Right lobe of liver (tissue), 6 donors: ENCODE measurements at regions not wholly inside any gene's neighbourhood (a gene's known extent, or its start where the extent isn't known, plus 50 kb on each side); places are given as distances from the start of the nearest gene placed in this dataset.

Experiments used
- ATAC-seq, 4 donors: fragments of 200-7000 bp; cut with Tn5 transposase; one replicate each; pipeline ENCODE4 v1.9.1; 2020; ENCODE audit warnings: mild to moderate bottlenecking in 4 of 4, moderate library complexity in 4 of 4
- DNase-seq, 3 donors: peaks; one replicate each; pipeline ENCODE4 v3.0.0-alpha.2; 2020
- H3K27ac ChIP-seq, 3 donors: fragments of 200-600 bp; one replicate each; pipeline ENCODE4 v1.8.0; 2022
- H3K27me3 ChIP-seq, 2 donors: fragments of 200-600 bp; one replicate each; pipeline ENCODE4 v1.8.0; 2022
- H3K36me3 ChIP-seq, 4 donors: fragments of 200-600 bp; sonication (generic) in 1 of 4; one replicate each; pipeline versions ENCODE4 v1.5.1 to v1.8.0; 2017 to 2022; ENCODE audit warnings: control low read depth in 1 of 4
- H3K4me1 ChIP-seq, 4 donors: fragments of 200-600 bp; sonication (generic) in 1 of 4; one replicate each; pipeline versions ENCODE4 v1.5.1 to v1.8.0; 2017 to 2022; ENCODE audit warnings: control low read depth in 1 of 4
- H3K4me3 ChIP-seq, 3 donors: fragments of 200-600 bp; one replicate each; pipeline ENCODE4 v1.8.0; 2022
- H3K9me3 ChIP-seq, 4 donors: fragments of 200-600 bp; sonication (generic) in 1 of 4; one replicate each; pipeline versions ENCODE4 v1.5.1 to v1.8.0; 2017 to 2022; ENCODE audit warnings: control low read depth in 1 of 4
- POLR2A ChIP-seq: fragments of 450-650 bp; IDR thresholded peaks from one replicate; pipeline ENCODE4 v1.6.1; 2017; ENCODE audit warnings: antibody characterized with exemption, mild to moderate bottlenecking
- WGBS: methylation state at CpG from one replicate; pipeline ENCODE4 v1.1.6; 2018; ENCODE audit warnings: low coverage, low lambda C conversion rate; ENCODE audit not compliant: insufficient coverage; ENCODE audit errors: missing lambda C conversion rate; 5-methylcytosine and 5-hydroxymethylcytosine counted together
- intact Hi-C, 2 donors: fragments of 100-400 bp; cut with DNase I; formaldehyde crosslinking; loops; one replicate each; pipeline versions ENCODE4 v1.11.2 to v1.14.1; 2022
- TF ChIP-seq, protein P1 (sequence below), 4 donors: fragments of 200-600 bp in 3 of 4; fragments of 450-650 bp in 1 of 4; IDR thresholded peaks; one replicate each; pipeline versions ENCODE4 v1.5.1 to v1.8.0; 2016 to 2022; ENCODE audit warnings: antibody characterized with exemption in 4 of 4, mild to moderate bottlenecking in 2 of 4
- donor health status: DM: no; HTN: yes; CAD: no.
- donor health status: DM: no; HTN: no; CAD: no.
- donor health status: DM: no; HTN: no; CAD: no.
- donor health status: DM: no; HTN: yes; CAD: no.
- donor health status: DM: no; HTN: yes; CAD: no.

DNA sequence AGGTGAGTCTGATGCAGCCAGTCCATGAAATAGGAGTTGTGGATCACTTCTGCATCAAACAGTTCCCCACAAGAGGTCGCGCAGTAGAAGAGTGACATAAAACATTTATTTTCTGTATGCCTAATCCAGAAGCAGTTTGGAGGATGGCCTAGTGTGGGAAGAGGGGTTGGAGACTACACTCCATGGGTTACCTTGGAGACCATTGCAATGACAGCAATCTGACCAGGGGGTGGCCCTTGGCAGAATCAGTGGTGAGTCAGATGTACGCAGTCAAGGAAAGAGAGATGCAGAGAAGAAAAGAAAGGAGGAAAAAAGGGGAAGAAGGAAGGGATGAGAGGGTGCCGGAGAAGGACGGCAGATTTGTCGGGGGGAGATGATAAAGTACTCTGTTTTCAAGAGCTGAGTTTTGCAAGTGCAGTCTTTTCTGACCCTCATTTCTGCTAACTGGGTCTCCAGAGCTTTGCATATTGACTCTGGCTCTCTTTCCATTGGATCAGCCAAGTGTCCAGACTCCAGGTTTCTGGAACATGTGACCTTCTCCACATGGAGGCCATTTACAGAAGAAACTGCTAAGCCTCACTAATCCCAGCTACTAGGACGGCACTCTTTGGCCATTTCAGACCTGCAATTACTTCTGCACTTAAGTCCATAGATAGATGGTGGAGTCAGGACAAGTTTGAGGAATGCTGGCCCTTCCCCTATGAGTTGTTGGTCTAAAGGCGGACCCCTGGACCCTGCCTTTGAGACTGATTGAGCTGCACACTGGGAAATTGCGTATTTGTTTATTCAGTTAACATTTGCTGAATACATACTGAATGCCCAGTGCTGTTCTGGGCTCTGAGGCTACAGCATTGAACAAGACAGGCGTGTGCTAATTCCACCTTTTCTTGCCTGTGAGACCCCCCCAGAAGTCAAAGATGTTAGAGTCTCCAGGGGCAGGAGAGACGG is 424.2 kb downstream of the BCL11B start:
- H3K4me1 ChIP-seq, result no peaks in the 10 kb centered on the region
- DNase-seq (no peak), ATAC-seq (no peak)
- H3K4me3 ChIP-seq, result no peak overlapping the region
- no peaks in the 10 kb centered on the region for H3K9me3 ChIP-seq
- no peaks in the 10 kb centered on the region for H3K36me3 ChIP-seq
- H3K27me3 ChIP-seq, result no peaks in the 10 kb centered on the region
- intact Hi-C loops, result no loop called here
- 50% methylated on average over 10 of the region's 11 CpGs for WGBS
- TF ChIP-seq POLR2A, result no peak
- H3K27ac ChIP-seq, result no peak overlapping the region

DNA sequence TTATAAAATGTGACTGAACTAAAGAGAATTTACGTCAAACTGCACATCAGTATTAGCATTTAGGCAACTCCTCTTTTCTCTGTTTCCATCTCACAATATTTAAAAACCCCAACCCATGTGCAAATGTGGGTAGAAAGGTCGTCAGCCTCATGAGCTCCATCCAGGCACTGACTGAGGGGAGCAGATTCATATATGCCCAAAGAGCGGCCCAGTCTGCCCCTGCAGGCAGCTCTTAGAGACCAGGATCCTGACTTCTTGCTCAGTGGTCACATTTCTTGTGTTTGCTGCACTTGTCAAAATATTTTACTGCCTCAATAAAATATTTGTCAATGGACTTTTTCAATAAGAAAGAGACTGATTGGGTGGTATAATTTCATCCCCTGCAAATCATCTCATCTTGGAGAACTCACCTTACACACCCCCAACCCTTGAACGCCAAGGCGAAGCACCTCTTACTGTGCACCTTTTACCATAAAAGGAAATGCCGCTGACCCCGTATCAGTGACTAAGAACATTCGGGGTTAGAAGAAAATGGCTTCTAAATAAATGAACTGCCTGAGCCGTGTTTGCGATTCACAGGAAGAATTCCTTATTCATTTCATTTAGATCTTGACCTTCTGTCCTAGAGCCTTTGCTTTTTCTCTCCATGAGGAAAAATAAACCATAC is 418.8 kb downstream of the BCL11B start:
- no peak overlapping the region for H3K27ac ChIP-seq
- H3K27me3 ChIP-seq, result no peaks in the 10 kb centered on the region
- no peak for TF ChIP-seq POLR2A
- TF ChIP-seq, protein P1, sequence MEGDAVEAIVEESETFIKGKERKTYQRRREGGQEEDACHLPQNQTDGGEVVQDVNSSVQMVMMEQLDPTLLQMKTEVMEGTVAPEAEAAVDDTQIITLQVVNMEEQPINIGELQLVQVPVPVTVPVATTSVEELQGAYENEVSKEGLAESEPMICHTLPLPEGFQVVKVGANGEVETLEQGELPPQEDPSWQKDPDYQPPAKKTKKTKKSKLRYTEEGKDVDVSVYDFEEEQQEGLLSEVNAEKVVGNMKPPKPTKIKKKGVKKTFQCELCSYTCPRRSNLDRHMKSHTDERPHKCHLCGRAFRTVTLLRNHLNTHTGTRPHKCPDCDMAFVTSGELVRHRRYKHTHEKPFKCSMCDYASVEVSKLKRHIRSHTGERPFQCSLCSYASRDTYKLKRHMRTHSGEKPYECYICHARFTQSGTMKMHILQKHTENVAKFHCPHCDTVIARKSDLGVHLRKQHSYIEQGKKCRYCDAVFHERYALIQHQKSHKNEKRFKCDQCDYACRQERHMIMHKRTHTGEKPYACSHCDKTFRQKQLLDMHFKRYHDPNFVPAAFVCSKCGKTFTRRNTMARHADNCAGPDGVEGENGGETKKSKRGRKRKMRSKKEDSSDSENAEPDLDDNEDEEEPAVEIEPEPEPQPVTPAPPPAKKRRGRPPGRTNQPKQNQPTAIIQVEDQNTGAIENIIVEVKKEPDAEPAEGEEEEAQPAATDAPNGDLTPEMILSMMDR (IDR thresholded peaks at IDR 0.05), result no peak
- no peaks in the 10 kb centered on the region for H3K36me3 ChIP-seq
- no peak overlapping the region for H3K4me3 ChIP-seq
- intact Hi-C loops, result no loop called here
- DNase-seq (no peak), ATAC-seq (no peak)
- WGBS, result 58% methylated on average over 8 of the region's 10 CpGs
- H3K4me1 ChIP-seq, result no peaks in the 10 kb centered on the region
- H3K9me3 ChIP-seq, result no peaks in the 10 kb centered on the region

- ATAC-seq, result no peak
Observed at GRCh38 chr14:98855926-98856715, 415.9 kb downstream of the BCL11B start.

DNA sequence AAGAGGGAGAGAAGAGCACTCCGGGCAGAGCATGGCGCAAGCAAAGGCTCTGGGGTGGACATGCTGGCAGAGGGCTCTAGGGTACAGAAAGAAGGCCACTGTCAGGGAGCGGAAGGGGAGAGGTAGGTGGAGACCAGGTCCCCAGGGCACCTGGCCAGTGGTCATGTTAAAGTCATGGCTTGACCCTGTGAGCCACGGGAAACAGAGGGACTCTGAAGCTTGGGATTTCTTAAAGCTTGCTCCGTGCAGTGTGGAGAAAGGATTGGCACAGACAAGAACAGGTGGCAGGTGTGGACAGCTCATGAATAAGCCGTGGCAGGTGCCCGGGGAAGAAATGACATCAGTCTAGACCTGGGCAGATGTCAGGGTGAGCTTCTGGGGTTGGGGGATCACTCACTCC is 413.8 kb downstream of the BCL11B start:
- TF ChIP-seq POLR2A, result no peak
- no peak overlapping the region for H3K27ac ChIP-seq
- 71% methylated on average over 3 of the region's 7 CpGs for WGBS
- no peak for DNase-seq
- H3K36me3 ChIP-seq, result no peaks in the 10 kb centered on the region
- intact Hi-C loops, result no loop called here
- H3K9me3 ChIP-seq, result no peaks in the 10 kb centered on the region
- H3K4me3 ChIP-seq, result no peak overlapping the region
- H3K4me1 ChIP-seq, result no peaks in the 10 kb centered on the region
- H3K27me3 ChIP-seq, result no peaks in the 10 kb centered on the region
- ATAC-seq, result no peak

More at GRCh38 chr14:98855926-98856715, 415.9 kb downstream of the BCL11B start:
- intact Hi-C loops, result no loop called here
- no peaks in the 10 kb centered on the region for H3K9me3 ChIP-seq
- WGBS, result 65% methylated on average over 12 of the region's 13 CpGs
- DNase-seq, result no peak
- H3K4me3 ChIP-seq, result no peak overlapping the region
- no peaks in the 10 kb centered on the region for H3K36me3 ChIP-seq
- H3K27me3 ChIP-seq, result no peaks in the 10 kb centered on the region
- H3K27ac ChIP-seq, result no peak overlapping the region
- TF ChIP-seq, protein P1 (IDR thresholded peaks at IDR 0.05), result no peak
- no peak for TF ChIP-seq POLR2A
- no peaks in the 10 kb centered on the region for H3K4me1 ChIP-seq

DNA sequence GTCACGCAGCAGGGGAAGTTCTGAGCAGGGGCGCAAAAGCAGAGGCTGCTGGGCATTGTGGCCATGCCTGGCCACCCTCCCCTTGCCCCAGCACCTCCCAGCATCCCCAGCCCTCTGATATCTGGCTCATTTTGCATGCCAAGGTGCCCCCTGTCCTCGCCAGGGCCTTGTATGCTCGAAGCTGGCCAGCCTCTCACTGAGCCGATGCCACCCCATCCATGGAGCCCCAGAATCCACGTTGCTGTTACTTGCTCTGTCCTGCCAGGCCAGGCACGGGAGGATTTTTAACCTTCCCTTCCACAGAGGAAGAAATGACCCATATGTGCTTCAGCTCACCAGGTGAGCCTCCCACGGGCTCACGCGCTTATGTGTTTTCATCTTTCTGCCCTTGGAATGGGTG is 413.4 kb downstream of the BCL11B start:
- Histone ChIP-seq H3K36me3 (no peaks in the 10 kb centered on the region), H3K4me3 (no peak overlapping the region), H3K27me3 (no peaks in the 10 kb centered on the region), H3K4me1 (no peaks in the 10 kb centered on the region), H3K9me3 (no peaks in the 10 kb centered on the region), H3K27ac (no peak overlapping the region)
- no peak for ATAC-seq
- DNase-seq, result no peak
- TF ChIP-seq, protein P1 (IDR thresholded peaks at IDR 0.05), result no peak
- intact Hi-C loops, result no loop called here
- WGBS, result 55% methylated on average over 7 of the region's 10 CpGs
